WTC11 (cell line): ENCODE measurements at regions not wholly inside any gene's neighbourhood (a gene's known extent, or its start where the extent isn't known, plus 50 kb on each side); places are given as distances from the start of the nearest gene placed in this dataset.

Source experiments
- ELF4 ChIP-seq: sonication (generic); formaldehyde crosslinking; IDR thresholded peaks from 2 replicates; pipeline ENCODE4 v1.8.1; 2022; ENCODE audit warnings: low read depth, mild to moderate bottlenecking, moderate library complexity, missing genetic modification reagents
- ETV6 ChIP-seq: sonication (generic); formaldehyde crosslinking; IDR thresholded peaks from 2 replicates; pipeline ENCODE4 v1.8.1; 2022; ENCODE audit warnings: mild to moderate bottlenecking, missing genetic modification reagents
- HMGXB4 ChIP-seq: sonication (generic); formaldehyde crosslinking; IDR thresholded peaks from 2 replicates; pipeline ENCODE4 v1.8.1; 2023; ENCODE audit warnings: mild to moderate bottlenecking, moderate library complexity, missing genetic modification reagents
- TP53 ChIP-seq: sonication (generic); formaldehyde crosslinking; IDR thresholded peaks from 2 replicates; pipeline ENCODE4 v1.8.1; 2023; ENCODE audit warnings: mild to moderate bottlenecking, missing genetic modification reagents
- ZNF138 ChIP-seq: sonication (generic); formaldehyde crosslinking; conservative IDR thresholded peaks from 2 replicates; pipeline ENCODE4 v1.8.1; 2022; ENCODE audit warnings: mild to moderate bottlenecking, moderate library complexity, missing genetic modification reagents
- TF ChIP-seq, protein P1 (sequence below): fragments of 200-600 bp; IDR thresholded peaks from 2 replicates; pipeline ENCODE4 v1.8.0; 2022; ENCODE audit warnings: antibody characterized with exemption

DNA sequence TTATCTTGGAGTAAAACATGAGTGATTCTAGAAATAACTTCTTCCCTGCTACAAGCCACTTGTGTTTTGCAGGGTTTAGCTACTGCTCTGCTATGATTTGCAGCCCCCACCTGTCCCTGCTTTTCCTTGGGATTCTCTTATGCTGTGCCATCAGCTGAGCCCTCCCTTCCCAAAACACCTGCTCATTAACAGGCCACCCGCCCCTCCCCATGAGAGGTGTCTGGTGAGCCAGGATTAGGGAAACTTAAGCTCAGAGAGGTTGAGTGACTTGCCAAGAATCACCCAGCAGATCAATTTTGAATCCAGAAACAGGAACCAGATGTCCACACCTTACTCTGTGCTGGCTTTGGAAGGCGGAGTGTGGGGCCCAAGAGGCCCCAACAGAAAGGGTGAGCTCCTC is 111.7 kb upstream of the CXCL14 start:
- no peak for TF ChIP-seq ZNF138
- TF ChIP-seq, protein P1, sequence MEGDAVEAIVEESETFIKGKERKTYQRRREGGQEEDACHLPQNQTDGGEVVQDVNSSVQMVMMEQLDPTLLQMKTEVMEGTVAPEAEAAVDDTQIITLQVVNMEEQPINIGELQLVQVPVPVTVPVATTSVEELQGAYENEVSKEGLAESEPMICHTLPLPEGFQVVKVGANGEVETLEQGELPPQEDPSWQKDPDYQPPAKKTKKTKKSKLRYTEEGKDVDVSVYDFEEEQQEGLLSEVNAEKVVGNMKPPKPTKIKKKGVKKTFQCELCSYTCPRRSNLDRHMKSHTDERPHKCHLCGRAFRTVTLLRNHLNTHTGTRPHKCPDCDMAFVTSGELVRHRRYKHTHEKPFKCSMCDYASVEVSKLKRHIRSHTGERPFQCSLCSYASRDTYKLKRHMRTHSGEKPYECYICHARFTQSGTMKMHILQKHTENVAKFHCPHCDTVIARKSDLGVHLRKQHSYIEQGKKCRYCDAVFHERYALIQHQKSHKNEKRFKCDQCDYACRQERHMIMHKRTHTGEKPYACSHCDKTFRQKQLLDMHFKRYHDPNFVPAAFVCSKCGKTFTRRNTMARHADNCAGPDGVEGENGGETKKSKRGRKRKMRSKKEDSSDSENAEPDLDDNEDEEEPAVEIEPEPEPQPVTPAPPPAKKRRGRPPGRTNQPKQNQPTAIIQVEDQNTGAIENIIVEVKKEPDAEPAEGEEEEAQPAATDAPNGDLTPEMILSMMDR, result no peak
- no peak for TF ChIP-seq HMGXB4
- TF ChIP-seq ETV6 (CRISPR knock-in tag), result no peak
- no peak for TF ChIP-seq ELF4 (CRISPR knock-in tag)
- TF ChIP-seq TP53, result no peak
